MM.1S (cell line): ENCODE measurements at regions not wholly inside any gene's neighbourhood (a gene's known extent, or its start where the extent isn't known, plus 50 kb on each side); places are given as distances from the start of the nearest gene placed in this dataset.
"Not testable (repeated sequence)": the region's sequence is repeated elsewhere in the genome, so short reads cannot be mapped to it uniquely, and the experiment has no call there.

Experiments used
- CTCF ChIP-seq: fragments of 300-600 bp; sonication (generic); IDR thresholded peaks from 2 replicates; pipeline ENCODE4 v1.5.1; 2016; ENCODE audit warnings: antibody characterized with exemption, low read length, mixed read lengths
- EZH2 ChIP-seq: fragments of 300-600 bp; sonication (generic); optimal IDR thresholded peaks from 2 replicates; pipeline ENCODE3; 2017; ENCODE audit warnings: low read depth, mild to moderate bottlenecking, antibody characterized with exemption, low read length, mixed read lengths
- EZH2phosphoT487 ChIP-seq: fragments of 300-600 bp; sonication (generic); IDR thresholded peaks from 2 replicates; pipeline ENCODE4 v1.6.1; 2018; ENCODE audit warnings: antibody characterized with exemption, low read length

- TF ChIP-seq CTCF, EZH2, EZH2phosphoT487: not testable (repeated sequence)
Measured at GRCh38 chr21:5103880-5104561, 5417.4 kb upstream of the TPTE start.
